ENCODE measurements at regions not wholly inside any gene's neighbourhood (a gene's known extent, or its start where the extent isn't known, plus 50 kb on each side); places are given as distances from the start of the nearest gene placed in this dataset.

- no peak for DNase-seq
Measured at GRCh38 chr16:14360326-14361037, 269.6 kb downstream of the PARN start.

GRCh38 chr16:14358697-14359305 is 271.3 kb downstream of the PARN start:
- no peak for DNase-seq

- DNase-seq, result no peak
Measured at GRCh38 chr16:14357328-14357727, 272.7 kb downstream of the PARN start.

GRCh38 chr16:14356064-14356463 is 274.0 kb downstream of the PARN start:
- DNase-seq, result no peak

GRCh38 chr16:14354561-14355351 is 275.3 kb downstream of the PARN start:
- DNase-seq, result peak; percentile 94

- DNase-seq, result no peak
Measured at GRCh38 chr16:14353340-14353739, 276.7 kb downstream of the PARN start.

GRCh38 chr16:14351647-14352046 is 278.4 kb downstream of the PARN start:
- DNase-seq, result no peak

GRCh38 chr16:14350626-14351025 is 279.4 kb downstream of the PARN start:
- DNase-seq, result no peak

GRCh38 chr16:14350081-14350480 is 279.0 kb downstream of the MRTFB start:
- DNase-seq, result no peak

GRCh38 chr16:14347706-14348105 is 276.6 kb downstream of the MRTFB start:
- DNase-seq, result no peak

GRCh38 chr16:14346278-14347142 is 275.4 kb downstream of the MRTFB start:
- DNase-seq, result no peak

GRCh38 chr16:14345512-14346115 is 274.5 kb downstream of the MRTFB start:
- DNase-seq, result no peak

GRCh38 chr16:14344945-14345344 is 273.8 kb downstream of the MRTFB start:
- DNase-seq, result no peak

- no peak for DNase-seq
Measured at GRCh38 chr16:14344292-14344691, 273.2 kb downstream of the MRTFB start.

GRCh38 chr16:14341324-14342225 is 270.5 kb downstream of the MRTFB start:
- no peak for DNase-seq

- no peak for DNase-seq
Measured at GRCh38 chr16:14339694-14340093, 268.6 kb downstream of the MRTFB start.

- no peak for DNase-seq
Measured at GRCh38 chr16:14338969-14339368, 267.9 kb downstream of the MRTFB start.

GRCh38 chr16:14338236-14338635 is 267.1 kb downstream of the MRTFB start:
- no peak for DNase-seq

- no peak for DNase-seq
Measured at GRCh38 chr16:14337303-14338191, 266.4 kb downstream of the MRTFB start.

- no peak for DNase-seq
Measured at GRCh38 chr16:14335297-14335696, 264.2 kb downstream of the MRTFB start.
